HepG2 (cell line): ENCODE measurements at regions not wholly inside any gene's neighbourhood (a gene's known extent, or its start where the extent isn't known, plus 50 kb on each side); places are given as distances from the start of the nearest gene placed in this dataset.
A peak's percentile ranks its signal among the peaks of the same experiment; 100 is the strongest.

Experiments used
- ATAC-seq: fragments of 200-7000 bp; cut with Tn5 transposase; 3 replicates; pipeline ENCODE4 v1.9.1; 2020; ENCODE audit warnings: mild to moderate bottlenecking, moderate library complexity
- BruUV-seq: library from RNA; stranded (reverse); fragments of 400-500 nt; replicated peaks from 2 replicates; lab custom pipeline; 2021; lab: Mats Ljungman, UMichigan
- CTCF ChIA-PET: fragments of 300-600 bp; formaldehyde crosslinking; extraction: SDS; loops from one replicate; lab custom pipeline; 2021; ENCODE audit warnings: low total read pairs, inconsistent platforms, low intra/inter-chr PET ratio; lab: Yijun Ruan, JAX
- POLR2A ChIA-PET: fragments of 350-600 bp; sonication (Branson Sonifier 250); formaldehyde crosslinking; loops from one replicate; lab custom pipeline; 2020; ENCODE audit warnings: antibody characterized with exemption, inconsistent platforms; lab: Yijun Ruan, JAX
- DNase-seq: peaks from one replicate; pipeline ENCODE4 v3.0.0-alpha.2; 2015; ENCODE audit warnings: low spot score
- FAIRE-seq: peaks from 3 replicates; lab custom pipeline; 2011; peaks lifted over from hg19 to GRCh38; lab: Jason Lieb, UNC
- H2AFZ ChIP-seq: one replicate; pipeline ENCODE4 v1.6.1; 2011; ENCODE audit warnings: low read length, inconsistent platforms
- H3K27ac ChIP-seq: fragments of 300-600 bp; 3 replicates; pipeline ENCODE4 v1.8.0; 2011; ENCODE audit warnings: mixed run types, mild to moderate bottlenecking, mixed read lengths, low read length, inconsistent platforms; ENCODE audit not compliant: insufficient read depth; ENCODE audit errors: extremely low read length
- H3K27me3 ChIP-seq, 2 experiments: fragments of 200-600 bp in 1 of 2; 2 replicates in 1 of 2; 3 replicates in 1 of 2; pipeline versions ENCODE4 v1.6.0 to v1.8.0; 2011; ENCODE audit warnings: low read length in 2 of 2, mild to moderate bottlenecking in 2 of 2, moderate library complexity in 2 of 2, inconsistent platforms in 1 of 2; ENCODE audit not compliant: insufficient read depth in 2 of 2, control insufficient read depth in 1 of 2
- H3K36me3 ChIP-seq, 2 experiments: fragments of 200-600 bp in 1 of 2; replicated peaks in 1 of 2; 2 replicates in 1 of 2; 3 replicates in 1 of 2; pipeline versions ENCODE4 v1.5.1 to v1.8.0; 2011; ENCODE audit warnings: low read length in 2 of 2, inconsistent platforms in 1 of 2; ENCODE audit not compliant: insufficient read depth in 2 of 2, control insufficient read depth in 1 of 2
- H3K4me1 ChIP-seq: 2 replicates; pipeline ENCODE4 v1.5.1; 2012; ENCODE audit warnings: low read length, inconsistent platforms; ENCODE audit not compliant: insufficient read depth
- H3K4me2 ChIP-seq: 2 replicates; pipeline ENCODE4 v1.6.0; 2011; ENCODE audit warnings: low read depth, low read length, inconsistent platforms
- H3K4me3 ChIP-seq, 3 experiments: fragments of 200-600 bp in 1 of 3; sonication (generic), shearing (Covaris generic) in 1 of 3; replicated peaks in 1 of 3; 2 replicates each; pipeline ENCODE4 v1.5.1; 2011 to 2016; ENCODE audit warnings: low read length in 3 of 3, inconsistent platforms in 2 of 3, low read depth in 2 of 3, mild to moderate bottlenecking in 2 of 3, control low read depth in 1 of 3, mixed read lengths in 1 of 3; ENCODE audit not compliant: insufficient read depth in 1 of 3
- H3K79me2 ChIP-seq: one replicate; pipeline ENCODE4 v1.6.1; 2011; ENCODE audit warnings: low read length, inconsistent platforms; ENCODE audit not compliant: insufficient read depth
- H3K9ac ChIP-seq: 2 replicates; pipeline ENCODE4 v1.6.0; 2011; ENCODE audit warnings: mild to moderate bottlenecking, low read depth, low read length, inconsistent platforms; ENCODE audit not compliant: insufficient read depth
- H3K9me3 ChIP-seq: 2 replicates; pipeline ENCODE4 v1.5.1; 2012; ENCODE audit warnings: mild to moderate bottlenecking, low read length
- H4K20me1 ChIP-seq: 2 replicates; pipeline ENCODE4 v1.6.0; 2011; ENCODE audit warnings: inconsistent platforms, mild to moderate bottlenecking, low read length, moderate library complexity; ENCODE audit not compliant: insufficient read depth
- FOSL1 ChIP-seq: sonication (generic); formaldehyde crosslinking; IDR thresholded peaks from 2 replicates; pipeline ENCODE4 v1.9.0; 2021; ENCODE audit warnings: missing genetic modification reagents, borderline replicate concordance
- USF2 ChIP-seq, 2 experiments: sonication (generic) in 1 of 2; formaldehyde crosslinking in 1 of 2; IDR thresholded peaks; 2 replicates each; pipeline versions ENCODE4 v1.5.1 to v1.6.1; 2011 to 2020; ENCODE audit warnings: borderline replicate concordance in 1 of 2, low read depth in 1 of 2, low read length in 1 of 2, mild to moderate bottlenecking in 1 of 2, missing genetic modification reagents in 1 of 2, moderate library complexity in 1 of 2
- XRCC5 ChIP-seq: fragments of 200-400 bp; formaldehyde crosslinking; optimal IDR thresholded peaks from 2 replicates; pipeline ENCODE3; 2017; ENCODE audit warnings: mild to moderate bottlenecking, low read length
- ZNF780A ChIP-seq: sonication (generic); formaldehyde crosslinking; IDR thresholded peaks from 2 replicates; pipeline ENCODE4 v1.8.0; 2022; ENCODE audit warnings: mild to moderate bottlenecking, missing genetic modification reagents, moderate library complexity
- WGBS: methylation state at CpG from one replicate; pipeline ENCODE4 v1.1.6; 2017; ENCODE audit warnings: low lambda C conversion rate; 5-methylcytosine and 5-hydroxymethylcytosine counted together
- in situ Hi-C: cut with HindIII; loops from 2 replicates; pipeline ENCODE4 v1.10.0; 2017; ENCODE audit warnings: low pct_unique_long_range_greater_than_20kb; ENCODE audit not compliant: extremely low pct_ligation_motif_present
- intact Hi-C: fragments of 100-400 bp; cut with micrococcal nuclease; formaldehyde crosslinking; loops from one replicate; pipeline ENCODE4 v1.10.0; 2022; ENCODE audit not compliant: unreplicated experiment

DNA sequence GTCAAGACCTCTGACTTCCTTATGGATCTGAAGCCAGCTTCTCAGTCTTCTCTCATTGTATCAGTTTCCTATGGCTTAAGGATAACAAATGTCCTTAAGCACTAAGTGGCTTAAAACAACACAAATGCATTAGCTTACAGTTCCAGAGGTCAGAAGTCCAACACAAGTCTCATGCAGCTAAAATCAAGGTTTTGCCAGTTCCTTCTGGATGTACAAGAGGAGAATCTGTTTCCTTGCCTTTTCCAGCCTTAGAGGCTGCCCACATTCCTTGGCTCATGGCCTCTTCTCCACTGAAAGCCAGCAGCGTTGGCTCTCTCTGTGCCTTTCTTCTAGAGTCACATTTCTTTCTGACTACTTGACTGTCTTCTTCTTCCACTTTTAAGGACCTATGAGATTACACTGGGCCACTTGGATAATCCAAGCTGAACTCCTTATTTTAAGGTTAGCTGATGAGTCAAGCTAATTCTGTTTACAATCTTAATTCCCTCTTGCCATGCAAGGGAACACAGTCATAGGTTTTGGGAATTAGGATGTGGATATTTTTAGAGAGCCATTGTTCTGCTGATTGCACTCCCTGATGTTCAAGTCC is 179.0 kb downstream of the BCAS1 start:
- Histone ChIP-seq H3K79me2 (no peaks in the 10 kb centered on the region), H3K27ac (no peak overlapping the region), H3K4me2 (no peak overlapping the region), H2AFZ (no peak overlapping the region)
- POLR2A ChIA-PET, result no interaction called here
- in situ Hi-C loops, result no loop called here
- TF ChIP-seq FOSL1 (CRISPR knock-in tag) (no peak), ZNF780A (CRISPR knock-in tag) (peak; percentile 35; the same call in 1 of the 2 replicates), XRCC5 (no peak), USF2 (IDR thresholded peaks at IDR 0.05; ENCODE audit: low read depth, low read length) (no peak), USF2 (CRISPR knock-in tag; IDR thresholded peaks at IDR 0.05; ENCODE audit: borderline replicate concordance) (0 out of 2 replicates have a peak, but pooled peaks have one; percentile 23)
- TF ChIP-seq, all 625 proteins: peak for 2
- intact Hi-C loops, result no loop called here
- 56% methylated on average over 1 of the region's 1 CpG for WGBS
- no peaks in the 10 kb centered on the region for H3K36me3 ChIP-seq
- no TSS peak for BruUV-seq
- FAIRE-seq, result no peak
- no peaks in the 10 kb centered on the region for H4K20me1 ChIP-seq
- peaks cover 0 to 3% of the 10 kb centered on the region in 2 experiments; a peak in 1 of 5 replicates for H3K27me3 ChIP-seq
- DNase-seq, result no peak
- no peak for ATAC-seq
- no peak overlapping the region for H3K9ac ChIP-seq
- CTCF ChIA-PET, result no interaction called here
- H3K4me1 ChIP-seq, result peaks cover 39% of the 10 kb centered on the region
- H3K4me3 ChIP-seq, result no peak overlapping the region
- no peaks in the 10 kb centered on the region for H3K9me3 ChIP-seq
